ENCODE measurements at regions not wholly inside any gene's neighbourhood (a gene's known extent, or its start where the extent isn't known, plus 50 kb on each side); places are given as distances from the start of the nearest gene placed in this dataset.

DNA sequence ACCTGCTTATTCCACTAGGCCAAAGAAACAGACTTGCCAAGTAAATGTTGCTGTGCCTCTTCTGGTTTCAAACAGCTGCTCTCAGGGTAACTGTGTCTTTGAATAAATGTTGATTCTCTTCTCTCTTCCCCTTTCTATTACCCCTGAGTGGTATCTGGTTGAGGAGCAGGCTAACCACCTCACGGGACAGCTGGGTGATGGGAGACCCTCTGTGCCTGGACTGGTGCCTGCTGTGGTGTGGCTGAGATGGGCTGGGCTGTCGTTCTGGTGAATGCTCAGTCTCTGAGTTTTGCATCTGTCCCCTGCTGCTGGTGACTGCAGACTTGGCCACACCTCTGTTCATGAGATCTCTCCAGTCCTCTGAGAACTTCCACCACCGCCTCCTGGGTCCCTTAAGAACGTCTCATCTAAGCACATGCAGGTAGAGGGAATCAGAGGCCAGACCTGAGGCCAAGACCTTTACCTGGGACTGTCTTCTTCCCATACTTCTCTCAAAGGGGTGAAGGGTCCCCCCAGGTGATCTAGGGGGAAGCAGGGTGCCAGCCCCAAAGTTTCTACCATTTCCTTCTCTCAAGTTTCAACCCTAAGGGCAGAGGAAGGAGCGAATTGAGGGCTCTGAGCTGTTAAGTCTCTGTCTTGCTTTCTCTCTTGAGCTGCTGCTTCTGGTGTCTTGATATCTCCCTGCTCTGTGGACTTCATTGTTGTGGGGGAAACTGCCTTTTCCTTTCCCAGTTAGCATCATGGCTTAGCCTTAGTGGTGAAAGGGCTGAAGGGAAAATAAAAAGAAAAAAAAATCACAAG, 252.9 kb downstream of the EBLN2 start:
- TF ChIP-seq, protein P1, sequence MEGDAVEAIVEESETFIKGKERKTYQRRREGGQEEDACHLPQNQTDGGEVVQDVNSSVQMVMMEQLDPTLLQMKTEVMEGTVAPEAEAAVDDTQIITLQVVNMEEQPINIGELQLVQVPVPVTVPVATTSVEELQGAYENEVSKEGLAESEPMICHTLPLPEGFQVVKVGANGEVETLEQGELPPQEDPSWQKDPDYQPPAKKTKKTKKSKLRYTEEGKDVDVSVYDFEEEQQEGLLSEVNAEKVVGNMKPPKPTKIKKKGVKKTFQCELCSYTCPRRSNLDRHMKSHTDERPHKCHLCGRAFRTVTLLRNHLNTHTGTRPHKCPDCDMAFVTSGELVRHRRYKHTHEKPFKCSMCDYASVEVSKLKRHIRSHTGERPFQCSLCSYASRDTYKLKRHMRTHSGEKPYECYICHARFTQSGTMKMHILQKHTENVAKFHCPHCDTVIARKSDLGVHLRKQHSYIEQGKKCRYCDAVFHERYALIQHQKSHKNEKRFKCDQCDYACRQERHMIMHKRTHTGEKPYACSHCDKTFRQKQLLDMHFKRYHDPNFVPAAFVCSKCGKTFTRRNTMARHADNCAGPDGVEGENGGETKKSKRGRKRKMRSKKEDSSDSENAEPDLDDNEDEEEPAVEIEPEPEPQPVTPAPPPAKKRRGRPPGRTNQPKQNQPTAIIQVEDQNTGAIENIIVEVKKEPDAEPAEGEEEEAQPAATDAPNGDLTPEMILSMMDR (IDR thresholded peaks at IDR 0.05) = no peak
- TF ChIP-seq EZH2phosphoT487 (IDR thresholded peaks at IDR 0.05) = no peak

Measured in neural progenitor cell (in vitro differentiated cells).